ENCODE measurements at regions not wholly inside any gene's neighbourhood (a gene's known extent, or its start where the extent isn't known, plus 50 kb on each side); places are given as distances from the start of the nearest gene placed in this dataset.

DNA sequence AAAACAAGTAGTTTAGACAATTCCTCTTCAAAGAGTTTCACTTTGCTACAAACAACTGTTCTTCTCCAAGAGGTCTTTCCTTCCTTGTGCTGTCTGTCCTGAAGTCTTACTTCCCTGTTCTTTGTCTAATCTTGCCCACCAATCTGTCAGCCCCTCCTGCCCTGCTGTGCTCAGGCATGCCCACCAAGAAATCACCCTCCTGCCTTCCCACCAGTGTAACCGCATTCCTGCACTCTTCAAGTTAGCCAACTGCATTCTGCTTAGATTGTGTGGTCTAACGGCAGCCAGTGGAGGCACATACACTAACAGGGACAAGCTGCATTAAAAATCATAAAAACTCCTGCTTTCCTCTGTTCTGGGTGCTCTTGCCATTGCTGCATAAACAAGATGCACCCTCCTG, 215.9 kb upstream of the RBMY1B start:
- no peak for DNase-seq

DNA sequence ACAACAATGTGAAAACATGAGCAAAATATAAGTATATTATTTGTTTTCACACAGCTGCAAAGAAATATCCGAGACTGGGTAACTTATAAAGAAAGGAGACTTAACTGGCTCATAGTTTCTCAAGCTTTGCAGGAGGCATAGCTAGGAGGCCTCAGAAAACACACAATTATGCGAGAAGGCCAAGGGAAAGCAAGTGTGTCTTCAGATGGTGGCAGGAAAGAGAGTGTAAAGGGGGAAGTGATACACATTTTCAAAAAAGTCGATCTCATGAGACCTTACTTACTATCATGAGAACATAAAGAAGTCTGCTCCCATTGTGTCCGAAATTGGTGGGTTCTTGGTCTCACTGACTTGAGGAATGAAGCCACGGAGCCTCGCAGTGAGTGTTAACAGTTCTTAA, 208.9 kb upstream of the RBMY1B start:
- no peak for DNase-seq

DNA sequence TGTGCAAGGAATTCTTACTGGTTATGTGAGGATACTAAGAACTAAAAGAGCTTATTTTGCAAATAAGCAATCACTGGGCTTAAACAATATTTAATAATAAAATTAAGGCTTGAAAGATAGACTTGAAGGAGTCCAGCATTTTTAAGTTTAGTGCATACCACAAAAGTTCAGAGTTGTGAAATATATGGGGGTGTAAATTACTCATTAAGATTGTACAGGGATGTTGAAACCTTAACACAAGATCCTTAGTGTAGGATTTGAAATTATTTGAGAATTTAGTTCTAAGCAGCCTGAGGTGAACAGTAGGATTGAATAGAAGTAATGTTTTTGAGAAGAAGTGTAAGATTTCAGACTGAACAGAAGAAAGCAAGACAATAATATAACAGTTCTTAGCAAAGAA, 195.8 kb upstream of the RBMY1B start:
- no peak for DNase-seq
